PC-9 (cell line): ENCODE measurements at regions not wholly inside any gene's neighbourhood (a gene's known extent, or its start where the extent isn't known, plus 50 kb on each side); places are given as distances from the start of the nearest gene placed in this dataset.

Source experiments
- BruUV-seq: library from RNA; stranded (reverse); fragments of 400-500 nt; replicated peaks from 2 replicates; lab custom pipeline; 2021; lab: Mats Ljungman, UMichigan
- CTCF ChIA-PET: fragments of 300-600 bp; sonication (Branson Sonifier 250); formaldehyde crosslinking; loops from one replicate; lab custom pipeline; 2022; ENCODE audit warnings: antibody characterized with exemption; lab: Charles Lee
- POLR2A ChIA-PET: fragments of 300-600 bp; sonication (Branson Sonifier 250); formaldehyde crosslinking; loops from one replicate; lab custom pipeline; 2022; ENCODE audit warnings: antibody characterized with exemption; ENCODE audit not compliant: unreplicated experiment; lab: Charles Lee
- DNase-seq, 2 experiments: peaks; one replicate each; pipeline versions ENCODE4 v3.0.0 to v3.0.0-alpha.2; 2015 to 2022; ENCODE audit warnings: mixed read lengths in 1 of 2
- H2AFZ ChIP-seq: fragments of 200-600 bp; sonication (generic); 2 replicates; pipeline ENCODE4 v1.8.1; 2017; ENCODE audit warnings: antibody characterized with exemption
- H3F3A ChIP-seq: fragments of 200-600 bp; sonication (generic); 2 replicates; pipeline ENCODE4 v1.8.1; 2017; ENCODE audit warnings: antibody characterized with exemption, mild to moderate bottlenecking, low read depth; ENCODE audit not compliant: insufficient read depth
- H3K27ac ChIP-seq: fragments of 200-600 bp; sonication (generic); 2 replicates; pipeline ENCODE4 v1.6.1; 2016; ENCODE audit warnings: mixed run types
- H3K27me3 ChIP-seq: fragments of 200-600 bp; sonication (generic); 2 replicates; pipeline ENCODE4 v1.6.1; 2016; ENCODE audit warnings: low read depth, mixed run types; ENCODE audit not compliant: insufficient read depth
- H3K36me3 ChIP-seq: fragments of 200-600 bp; sonication (generic); 2 replicates; pipeline ENCODE4 v1.6.1; 2016; ENCODE audit warnings: low read depth, mixed run types
- H3K4me1 ChIP-seq: fragments of 200-600 bp; sonication (generic); replicated peaks from 2 replicates; pipeline ENCODE4 v1.6.1; 2016; ENCODE audit warnings: mixed run types; ENCODE audit not compliant: insufficient read depth
- H3K4me2 ChIP-seq: fragments of 200-600 bp; sonication (generic); 2 replicates; pipeline ENCODE4 v1.6.1; 2017; ENCODE audit warnings: mixed run types
- H3K4me3 ChIP-seq: fragments of 200-600 bp; sonication (generic); 2 replicates; pipeline ENCODE4 v1.6.1; 2016; ENCODE audit warnings: mixed run types
- H3K79me2 ChIP-seq: fragments of 200-600 bp; sonication (generic); 2 replicates; pipeline ENCODE4 v1.6.1; 2017; ENCODE audit warnings: low read depth, mixed run types
- H3K9me2 ChIP-seq: fragments of 200-600 bp; sonication (generic); 2 replicates; pipeline ENCODE4 v1.8.1; 2017; ENCODE audit warnings: mild to moderate bottlenecking; ENCODE audit not compliant: insufficient read depth
- H3K9me3 ChIP-seq: fragments of 200-600 bp; sonication (generic); 2 replicates; pipeline ENCODE4 v1.8.1; 2016; ENCODE audit warnings: low read depth; ENCODE audit not compliant: insufficient read depth
- H4K20me1 ChIP-seq: fragments of 200-600 bp; sonication (generic); 2 replicates; pipeline ENCODE4 v1.8.1; 2017; ENCODE audit not compliant: insufficient read depth
- EZH2 ChIP-seq: fragments of 200-600 bp; sonication (generic); IDR thresholded peaks from 2 replicates; pipeline ENCODE4 v1.8.0; 2017; ENCODE audit warnings: antibody characterized with exemption, low read depth
- intact Hi-C: fragments of 100-400 bp; cut with micrococcal nuclease; formaldehyde crosslinking; loops from one replicate; pipeline ENCODE4 v1.10.0; 2022; ENCODE audit not compliant: unreplicated experiment
- TF ChIP-seq, protein P1 (sequence below): fragments of 200-600 bp; sonication (generic); conservative IDR thresholded peaks from 2 replicates; pipeline ENCODE4 v1.6.1; 2017; ENCODE audit warnings: mixed run types, antibody characterized with exemption, mild to moderate bottlenecking, moderate library complexity

DNA sequence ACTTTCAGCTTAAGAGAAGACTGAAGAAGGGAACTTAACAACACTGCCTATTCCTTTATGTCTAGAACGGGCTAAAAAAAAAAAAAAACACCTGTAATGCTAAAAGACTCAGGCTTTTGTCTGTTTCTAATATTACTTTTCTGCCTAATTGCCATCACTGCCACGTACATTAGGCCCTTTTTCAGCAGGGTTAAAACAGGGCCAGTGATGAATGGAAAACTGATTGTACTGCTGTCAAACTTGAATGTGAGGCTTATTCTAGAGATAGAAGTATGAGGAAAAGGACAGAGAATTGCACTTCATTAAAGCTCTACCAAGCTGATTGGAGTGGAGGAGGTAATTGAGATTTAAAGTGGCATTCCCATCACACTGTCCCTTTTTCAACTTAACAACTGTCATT is 535.8 kb downstream of the PRKD1 start:
- no peaks in the 10 kb centered on the region for H3K9me3 ChIP-seq
- no peaks in the 10 kb centered on the region for H3K9me2 ChIP-seq
- no peaks in the 10 kb centered on the region for H3F3A ChIP-seq
- H3K4me2 ChIP-seq = no peak overlapping the region
- H3K4me1 ChIP-seq = no peaks in the 10 kb centered on the region
- POLR2A ChIA-PET = no interaction called here
- no peak for DNase-seq
- CTCF ChIA-PET = no interaction called here
- TF ChIP-seq, protein P1, sequence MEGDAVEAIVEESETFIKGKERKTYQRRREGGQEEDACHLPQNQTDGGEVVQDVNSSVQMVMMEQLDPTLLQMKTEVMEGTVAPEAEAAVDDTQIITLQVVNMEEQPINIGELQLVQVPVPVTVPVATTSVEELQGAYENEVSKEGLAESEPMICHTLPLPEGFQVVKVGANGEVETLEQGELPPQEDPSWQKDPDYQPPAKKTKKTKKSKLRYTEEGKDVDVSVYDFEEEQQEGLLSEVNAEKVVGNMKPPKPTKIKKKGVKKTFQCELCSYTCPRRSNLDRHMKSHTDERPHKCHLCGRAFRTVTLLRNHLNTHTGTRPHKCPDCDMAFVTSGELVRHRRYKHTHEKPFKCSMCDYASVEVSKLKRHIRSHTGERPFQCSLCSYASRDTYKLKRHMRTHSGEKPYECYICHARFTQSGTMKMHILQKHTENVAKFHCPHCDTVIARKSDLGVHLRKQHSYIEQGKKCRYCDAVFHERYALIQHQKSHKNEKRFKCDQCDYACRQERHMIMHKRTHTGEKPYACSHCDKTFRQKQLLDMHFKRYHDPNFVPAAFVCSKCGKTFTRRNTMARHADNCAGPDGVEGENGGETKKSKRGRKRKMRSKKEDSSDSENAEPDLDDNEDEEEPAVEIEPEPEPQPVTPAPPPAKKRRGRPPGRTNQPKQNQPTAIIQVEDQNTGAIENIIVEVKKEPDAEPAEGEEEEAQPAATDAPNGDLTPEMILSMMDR = no peak
- TF ChIP-seq EZH2 = no peak
- no peak overlapping the region for H3K27ac ChIP-seq
- no peaks in the 10 kb centered on the region for H4K20me1 ChIP-seq
- no peak overlapping the region for H2AFZ ChIP-seq
- H3K79me2 ChIP-seq = no peaks in the 10 kb centered on the region
- H3K27me3 ChIP-seq = no peaks in the 10 kb centered on the region
- no peak overlapping the region for H3K4me3 ChIP-seq
- no peaks in the 10 kb centered on the region for H3K36me3 ChIP-seq
- BruUV-seq = no TSS peak
- intact Hi-C loops = no loop called here

DNA sequence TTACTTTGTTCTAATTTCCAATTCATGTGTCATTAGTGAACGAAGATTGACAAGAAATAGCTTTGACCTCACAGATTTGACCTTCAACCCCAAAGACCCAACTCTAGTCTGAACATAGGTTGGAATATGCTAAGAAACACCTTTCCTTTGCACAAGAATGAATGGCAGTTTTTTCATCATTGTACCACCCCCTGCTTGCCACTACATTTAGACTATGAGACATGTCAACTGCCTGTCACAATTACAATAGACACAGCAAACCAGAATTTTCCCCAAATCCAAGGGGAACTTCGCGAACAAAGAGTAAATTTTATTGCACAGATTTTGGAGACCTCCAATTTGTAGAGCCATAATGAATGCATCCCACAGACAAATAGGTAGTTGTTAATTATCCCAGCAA is 535.4 kb downstream of the PRKD1 start:
- no peaks in the 10 kb centered on the region for H3K79me2 ChIP-seq
- no peak for TF ChIP-seq EZH2
- TF ChIP-seq, protein P1 = no peak
- no peaks in the 10 kb centered on the region for H3K4me1 ChIP-seq
- no TSS peak for BruUV-seq
- no peak for DNase-seq
- H3K36me3 ChIP-seq = no peaks in the 10 kb centered on the region
- no peak overlapping the region for H2AFZ ChIP-seq
- no peak overlapping the region for H3K4me2 ChIP-seq
- H3K27ac ChIP-seq = no peak overlapping the region
- ChIA-PET POLR2A (no interaction called here), CTCF (no interaction called here)
- no peaks in the 10 kb centered on the region for H3K9me3 ChIP-seq
- H3K27me3 ChIP-seq = no peaks in the 10 kb centered on the region
- H4K20me1 ChIP-seq = no peaks in the 10 kb centered on the region
- H3K4me3 ChIP-seq = no peak overlapping the region
- intact Hi-C loops = no loop called here
- no peaks in the 10 kb centered on the region for H3K9me2 ChIP-seq
- no peaks in the 10 kb centered on the region for H3F3A ChIP-seq

DNA sequence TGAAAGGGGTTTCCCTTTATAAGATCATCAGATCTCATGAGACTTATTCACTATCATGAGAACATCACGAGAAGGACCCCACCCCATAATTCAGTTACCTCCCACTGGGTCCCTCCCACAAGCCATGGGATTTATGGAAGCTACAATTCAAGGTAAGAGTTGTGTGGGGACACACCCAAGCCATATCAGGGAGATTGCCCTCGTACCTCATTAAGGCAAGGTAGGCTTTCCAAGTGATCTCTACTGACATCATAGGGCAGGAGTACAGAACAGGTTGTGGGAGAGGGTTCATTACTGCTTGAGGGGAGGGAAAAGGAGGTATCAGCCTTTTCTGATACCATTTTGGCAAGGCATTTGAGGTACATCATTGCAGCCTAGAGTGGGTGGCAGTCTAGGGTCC is 524.6 kb downstream of the PRKD1 start:
- Histone ChIP-seq H3K79me2 (no peaks in the 10 kb centered on the region), H3K36me3 (no peaks in the 10 kb centered on the region), H3F3A (no peaks in the 10 kb centered on the region), H3K4me3 (no peak overlapping the region), H3K4me1 (no peaks in the 10 kb centered on the region), H3K27ac (no peak overlapping the region), H4K20me1 (no peaks in the 10 kb centered on the region), H3K4me2 (no peak overlapping the region), H3K9me3 (no peaks in the 10 kb centered on the region), H2AFZ (no peak overlapping the region), H3K27me3 (no peaks in the 10 kb centered on the region), H3K9me2 (no peaks in the 10 kb centered on the region)
- POLR2A ChIA-PET = no interaction called here
- CTCF ChIA-PET = no interaction called here
- intact Hi-C loops = no loop called here
- TF ChIP-seq EZH2 = no peak
- TF ChIP-seq, protein P1 = no peak
- no TSS peak for BruUV-seq
- no peak for DNase-seq
